ENCODE measurements at regions not wholly inside any gene's neighbourhood (a gene's known extent, or its start where the extent isn't known, plus 50 kb on each side); places are given as distances from the start of the nearest gene placed in this dataset.

GRCh38 chr7:112624416-112624815, 143.6 kb downstream of the LSMEM1 start:
- Mint-ChIP-seq H3K27me3 (no peaks in the 10 kb centered on the region), H3K27ac (no peak overlapping the region), H3K4me1 (no peaks in the 10 kb centered on the region), H3K4me3 (no peak overlapping the region), H3K9me3 (peaks cover 1 to 12% (median 5%) of the 10 kb centered on the region in 3 donors), H3K36me3 (no peaks in the 10 kb centered on the region)

- Mint-ChIP-seq H3K27me3 (no peaks in the 10 kb centered on the region), H3K36me3 (no peaks in the 10 kb centered on the region), H3K4me3 (no peak overlapping the region), H3K9me3 (peaks cover 0 to 11% (median 5%) of the 10 kb centered on the region in 3 donors), H3K27ac (no peak overlapping the region), H3K4me1 (no peaks in the 10 kb centered on the region)
Observed at GRCh38 chr7:112630565-112630964, 149.8 kb downstream of the LSMEM1 start.

- Mint-ChIP-seq H3K36me3 (no peaks in the 10 kb centered on the region), H3K27ac (no peak overlapping the region), H3K4me1 (no peaks in the 10 kb centered on the region), H3K4me3 (no peak overlapping the region), H3K9me3 (peaks cover 0 to 2% (median 0%) of the 10 kb centered on the region in 3 donors), H3K27me3 (peaks cover 2% of the 10 kb centered on the region)
Observed at GRCh38 chr7:112634107-112634506, 153.3 kb downstream of the LSMEM1 start.

- Mint-ChIP-seq H3K4me3 (no peak overlapping the region), H3K36me3 (no peaks in the 10 kb centered on the region), H3K9me3 (peaks cover 0 to 2% (median 0%) of the 10 kb centered on the region in 3 donors), H3K27ac (no peak overlapping the region), H3K27me3 (peaks cover 2% of the 10 kb centered on the region), H3K4me1 (no peaks in the 10 kb centered on the region)
Observed at GRCh38 chr7:112635742-112636141, 154.5 kb downstream of the TMEM168 start.

- Mint-ChIP-seq H3K36me3 (peaks cover 1% of the 10 kb centered on the region), H3K27ac (no peak overlapping the region), H3K4me1 (no peaks in the 10 kb centered on the region), H3K27me3 (peaks cover 2% of the 10 kb centered on the region), H3K4me3 (no peak overlapping the region), H3K9me3 (peaks cover 0 to 6% (median 4%) of the 10 kb centered on the region in 3 donors)
Observed at GRCh38 chr7:112638675-112639400, 151.4 kb downstream of the TMEM168 start.

- Mint-ChIP-seq H3K27me3 (peaks cover 6% of the 10 kb centered on the region), H3K27ac (no peak overlapping the region), H3K9me3 (peaks cover 4 to 9% (median 6%) of the 10 kb centered on the region in 3 donors), H3K4me1 (no peaks in the 10 kb centered on the region), H3K36me3 (peaks cover 1% of the 10 kb centered on the region), H3K4me3 (no peak overlapping the region)
Observed at GRCh38 chr7:112640685-112641084, 149.5 kb downstream of the TMEM168 start.

GRCh38 chr7:112646783-112647182, 143.4 kb downstream of the TMEM168 start:
- Mint-ChIP-seq H3K27me3 (peaks cover 9% of the 10 kb centered on the region), H3K4me3 (no peak overlapping the region), H3K27ac (no peak overlapping the region), H3K36me3 (peaks cover 1% of the 10 kb centered on the region), H3K9me3 (peaks cover 14 to 16% (median 14%) of the 10 kb centered on the region in 3 donors), H3K4me1 (no peaks in the 10 kb centered on the region)

- no peak overlapping the region for H3K27ac Mint-ChIP-seq
- no peaks in the 10 kb centered on the region for H3K36me3 Mint-ChIP-seq
- peaks cover 9 to 14% (median 11%) of the 10 kb centered on the region in 3 donors for H3K9me3 Mint-ChIP-seq
- no peaks in the 10 kb centered on the region for H3K4me1 Mint-ChIP-seq
- peaks cover 11% of the 10 kb centered on the region for H3K27me3 Mint-ChIP-seq
- no peak overlapping the region for H3K4me3 Mint-ChIP-seq
Observed at GRCh38 chr7:112648781-112649180, 141.4 kb downstream of the TMEM168 start.

- Mint-ChIP-seq H3K4me3 (no peak overlapping the region), H3K4me1 (no peaks in the 10 kb centered on the region), H3K36me3 (no peaks in the 10 kb centered on the region), H3K27ac (no peak overlapping the region), H3K9me3 (peaks cover 8 to 11% (median 10%) of the 10 kb centered on the region in 3 donors), H3K27me3 (peaks cover 7% of the 10 kb centered on the region)
Observed at GRCh38 chr7:112649560-112649959, 140.6 kb downstream of the TMEM168 start.

- H3K27me3 Mint-ChIP-seq: peaks cover 1% of the 10 kb centered on the region
- peaks cover 0 to 8% (median 6%) of the 10 kb centered on the region in 3 donors for H3K9me3 Mint-ChIP-seq
- H3K27ac Mint-ChIP-seq: no peak overlapping the region
- H3K4me3 Mint-ChIP-seq: no peak overlapping the region
- H3K4me1 Mint-ChIP-seq: no peaks in the 10 kb centered on the region
- no peaks in the 10 kb centered on the region for H3K36me3 Mint-ChIP-seq
Observed at GRCh38 chr7:112654322-112655216, 135.6 kb downstream of the TMEM168 start.

- no peaks in the 10 kb centered on the region for H3K36me3 Mint-ChIP-seq
- peaks cover 5% of the 10 kb centered on the region for H3K27me3 Mint-ChIP-seq
Observed at GRCh38 chr7:112665709-112666108, 124.5 kb downstream of the TMEM168 start.

GRCh38 chr7:112668561-112668960, 121.6 kb downstream of the TMEM168 start:
- no peaks in the 10 kb centered on the region for H3K36me3 Mint-ChIP-seq
- H3K4me3 Mint-ChIP-seq: no peak overlapping the region
- H3K27me3 Mint-ChIP-seq: peaks cover 5% of the 10 kb centered on the region
- H3K27ac Mint-ChIP-seq: no peak overlapping the region
- H3K9me3 Mint-ChIP-seq: no peaks in the 10 kb centered on the region
- H3K4me1 Mint-ChIP-seq: no peaks in the 10 kb centered on the region

More at GRCh38 chr7:112665709-112666108, 124.5 kb downstream of the TMEM168 start:
- Mint-ChIP-seq H3K4me3 (no peak overlapping the region), H3K27ac (no peak overlapping the region), H3K4me1 (no peaks in the 10 kb centered on the region), H3K9me3 (no peaks in the 10 kb centered on the region)

GRCh38 chr7:112669306-112669705, 120.9 kb downstream of the TMEM168 start:
- H3K4me1 Mint-ChIP-seq: no peaks in the 10 kb centered on the region
- H3K9me3 Mint-ChIP-seq: no peaks in the 10 kb centered on the region
- H3K27me3 Mint-ChIP-seq: peaks cover 5% of the 10 kb centered on the region
- H3K27ac Mint-ChIP-seq: no peak overlapping the region
- H3K36me3 Mint-ChIP-seq: no peaks in the 10 kb centered on the region
- H3K4me3 Mint-ChIP-seq: no peak overlapping the region

- Mint-ChIP-seq H3K36me3 (no peaks in the 10 kb centered on the region), H3K27ac (no peak overlapping the region), H3K4me1 (no peaks in the 10 kb centered on the region), H3K9me3 (no peaks in the 10 kb centered on the region), H3K4me3 (no peak overlapping the region), H3K27me3 (peaks cover 5% of the 10 kb centered on the region)
Observed at GRCh38 chr7:112670193-112670592, 120.0 kb downstream of the TMEM168 start.

- Mint-ChIP-seq H3K27me3 (peaks cover 1% of the 10 kb centered on the region), H3K36me3 (no peaks in the 10 kb centered on the region), H3K9me3 (no peaks in the 10 kb centered on the region), H3K4me1 (no peaks in the 10 kb centered on the region), H3K27ac (no peak overlapping the region), H3K4me3 (no peak overlapping the region)
Observed at GRCh38 chr7:112678626-112679025, 111.6 kb downstream of the TMEM168 start.

Measured in IgD-negative memory B cell (primary cell).